K562 (cell line): ENCODE measurements at regions not wholly inside any gene's neighbourhood (a gene's known extent, or its start where the extent isn't known, plus 50 kb on each side); places are given as distances from the start of the nearest gene placed in this dataset.
A peak's percentile ranks its signal among the peaks of the same experiment; 100 is the strongest.

Experiments used
- ASH1L ChIP-seq: fragments of 450-650 bp; IDR thresholded peaks from 2 replicates; pipeline ENCODE4 v1.6.1; 2018; ENCODE audit warnings: borderline replicate concordance, mild to moderate bottlenecking, low read depth; ENCODE audit not compliant: partially characterized antibody
- E2F4 ChIP-seq: sonication (generic); formaldehyde crosslinking; IDR thresholded peaks from 2 replicates; pipeline ENCODE4 v1.8.0; 2022; ENCODE audit warnings: mild to moderate bottlenecking, low read depth, missing genetic modification reagents
- ELK1 ChIP-seq: sonication (generic); formaldehyde crosslinking; IDR thresholded peaks from 2 replicates; pipeline ENCODE4 v1.8.1; 2022; ENCODE audit warnings: missing genetic modification reagents
- EP300 ChIP-seq: IDR thresholded peaks from 2 replicates; pipeline ENCODE4 v1.6.1; 2012; ENCODE audit warnings: low read length, improper control_type of control experiment
- ESRRA ChIP-seq: fragments of 450-650 bp; IDR thresholded peaks from 2 replicates; pipeline ENCODE4 v1.6.1; 2014; ENCODE audit warnings: low read depth, mild to moderate bottlenecking, moderate library complexity, borderline replicate concordance
- FOXA3 ChIP-seq, 2 experiments: fragments of 450-650 bp in 1 of 2; sonication (generic) in 1 of 2; formaldehyde crosslinking; IDR thresholded peaks in 1 of 2; conservative IDR thresholded peaks in 1 of 2; 2 replicates each; pipeline versions ENCODE4 v1.4.0 to v1.8.0; 2020 to 2022; ENCODE audit warnings: mild to moderate bottlenecking in 2 of 2, missing genetic modification reagents in 1 of 2
- FOXM1 ChIP-seq, 2 experiments: fragments of 450-650 bp in 1 of 2; sonication (generic) in 1 of 2; formaldehyde crosslinking in 1 of 2; IDR thresholded peaks; 2 replicates each; pipeline versions ENCODE4 v1.6.1 to v1.9.0; 2017 to 2022; ENCODE audit warnings: low read depth in 2 of 2, mild to moderate bottlenecking in 2 of 2, missing genetic modification reagents in 1 of 2, moderate library complexity in 1 of 2
- HOMEZ ChIP-seq: fragments of 250-450 bp; sonication (Bioruptor Pico); IDR thresholded peaks from 2 replicates; pipeline ENCODE4 v1.4.0; 2020; ENCODE audit warnings: mild to moderate bottlenecking, moderate library complexity
- PBX2 ChIP-seq, 2 experiments: IDR thresholded peaks in 1 of 2; conservative IDR thresholded peaks in 1 of 2; 2 replicates each; pipeline ENCODE4 v1.6.1; 2016; ENCODE audit warnings: low read depth in 2 of 2, mild to moderate bottlenecking in 1 of 2, missing compliant biosample characterization in 1 of 2, missing genetic modification characterization in 1 of 2, moderate library complexity in 1 of 2
- PKNOX1 ChIP-seq: fragments of 450-650 bp; IDR thresholded peaks from 2 replicates; pipeline ENCODE4 v1.6.1; 2016
- PPARD ChIP-seq: fragments of 250-450 bp; sonication (Bioruptor Pico); IDR thresholded peaks from 2 replicates; pipeline ENCODE4 v1.8.0; 2022; ENCODE audit warnings: inconsistent platforms, mild to moderate bottlenecking, moderate library complexity
- PYGO2 ChIP-seq: fragments of 450-650 bp; IDR thresholded peaks from 2 replicates; pipeline ENCODE4 v1.6.1; 2016; ENCODE audit warnings: mild to moderate bottlenecking, missing genetic modification characterization, moderate library complexity, missing compliant biosample characterization
- TAF7 ChIP-seq: fragments of 450-650 bp; IDR thresholded peaks from 2 replicates; pipeline ENCODE4 v1.6.1; 2016; ENCODE audit warnings: missing genetic modification characterization, missing compliant biosample characterization
- TCF7 ChIP-seq: sonication (generic); IDR thresholded peaks from 2 replicates; pipeline ENCODE4 v1.6.1; 2016; ENCODE audit warnings: antibody characterized with exemption, borderline replicate concordance
- ZNF511 ChIP-seq: sonication (generic); formaldehyde crosslinking; IDR thresholded peaks from 2 replicates; pipeline ENCODE4 v1.8.0; 2022; ENCODE audit warnings: mild to moderate bottlenecking, missing genetic modification reagents

GRCh38 chr12:91566328-91567099, 383.9 kb upstream of the DCN start (continued):
- no peak for TF ChIP-seq ELK1 (CRISPR knock-in tag)
- TF ChIP-seq ESRRA: no peak
- TF ChIP-seq FOXM1 (IDR thresholded peaks at IDR 0.05; ENCODE audit: low read depth): no peak
- no peak for TF ChIP-seq FOXM1 (CRISPR knock-in tag; IDR thresholded peaks at IDR 0.05; ENCODE audit: low read depth)
- no peak for TF ChIP-seq ZNF511 (CRISPR knock-in tag)
- TF ChIP-seq PKNOX1: 0 out of 2 replicates have a peak, but pooled peaks have one; percentile 15
- TF ChIP-seq PYGO2: no peak
- TF ChIP-seq TAF7 (tag): no peak
- no peak for TF ChIP-seq E2F4 (CRISPR knock-in tag)
- no peak for TF ChIP-seq PBX2 (CRISPR knock-in tag; IDR thresholded peaks at IDR 0.05; ENCODE audit: low read depth)
- peak; percentile 44; the same call in 1 of the 2 replicates for TF ChIP-seq PBX2 (tag; conservative IDR thresholded peaks at IDR 0.05; ENCODE audit: low read depth)
- no peak for TF ChIP-seq EP300
- TF ChIP-seq PPARD (CRISPR knock-in tag): no peak
- no peak for TF ChIP-seq FOXA3 (CRISPR knock-in tag; conservative IDR thresholded peaks at IDR 0.05 in 1 of 2, IDR thresholded peaks at IDR 0.05 in 1 of 2)
- no peak for TF ChIP-seq HOMEZ (CRISPR knock-in tag)
- no peak for TF ChIP-seq ASH1L
- no peak for TF ChIP-seq TCF7
